ENCODE measurements at regions not wholly inside any gene's neighbourhood (a gene's known extent, or its start where the extent isn't known, plus 50 kb on each side); places are given as distances from the start of the nearest gene placed in this dataset.

DNA sequence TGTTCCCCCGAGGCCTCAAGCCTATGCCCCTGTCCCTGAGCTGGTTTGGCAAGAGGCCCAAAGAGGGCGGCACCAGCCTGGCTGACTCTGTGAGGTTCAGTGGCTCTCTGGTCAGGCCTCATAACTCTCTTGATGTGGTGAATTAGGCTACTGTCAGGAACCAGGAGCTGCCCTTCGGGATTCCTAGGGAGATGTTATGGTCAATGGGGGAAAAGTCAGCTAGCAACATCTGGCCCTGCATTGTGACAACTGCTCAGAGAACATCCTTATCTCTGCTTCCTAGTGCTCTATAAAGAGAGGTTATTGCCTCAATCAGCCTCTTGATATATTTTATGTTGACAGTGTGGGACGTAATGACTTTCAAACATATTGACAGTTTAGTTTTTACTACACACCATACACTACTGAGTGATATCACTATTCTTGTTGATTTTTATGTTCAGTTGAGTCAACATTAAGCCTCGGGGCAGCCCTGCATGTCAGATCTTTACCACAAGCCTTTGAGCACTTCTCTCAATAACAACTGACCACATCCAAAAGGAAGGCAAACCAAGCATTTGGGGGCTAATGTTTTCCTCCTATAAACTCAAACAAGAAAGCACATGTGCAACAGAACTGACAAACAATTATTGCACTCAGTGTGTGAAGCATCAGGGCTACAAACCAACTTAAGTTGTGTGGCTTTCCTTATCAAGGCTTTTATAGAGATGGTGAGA, 448.3 kb upstream of the SLC14A2 start:
- DNase-seq (ENCODE audit: insufficient read length, low spot score) (no peak), FAIRE-seq (no peak)
- TF ChIP-seq POLR2A (IDR thresholded peaks at IDR 0.05; ENCODE audit: low read depth, low read length) (no peak), POLR2AphosphoS5 (IDR thresholded peaks at IDR 0.05; ENCODE audit: low read depth, low read length) (no peak), SPI1 (IDR thresholded peaks at IDR 0.05; ENCODE audit: low read depth, low read length) (0 out of 2 replicates have a peak, but pooled peaks have one; percentile 26), PAX5 (IDR thresholded peaks at IDR 0.05; ENCODE audit: insufficient read depth, low read length, severe bottlenecking) (no peak), TAF1 (IDR thresholded peaks at IDR 0.05; ENCODE audit: low read depth, low read length) (no peak)

GRCh38 chr18:45167631-45168280, 447.5 kb upstream of the SLC14A2 start:
- TF ChIP-seq PAX5 (IDR thresholded peaks at IDR 0.05; ENCODE audit: insufficient read depth, low read length, severe bottlenecking) = no peak
- TF ChIP-seq POLR2A (IDR thresholded peaks at IDR 0.05; ENCODE audit: low read depth, low read length) = no peak
- TF ChIP-seq POU2F2 (IDR thresholded peaks at IDR 0.05; ENCODE audit: low read depth, low read length) = no peak
- TF ChIP-seq POLR2AphosphoS5 (IDR thresholded peaks at IDR 0.05; ENCODE audit: low read depth, low read length) = no peak
- DNase-seq (ENCODE audit: insufficient read length, low spot score) = no peak
- FAIRE-seq = peak; percentile 13

GRCh38 chr18:45168866-45169600, 446.2 kb upstream of the SLC14A2 start:
- no peak for TF ChIP-seq PAX5 (IDR thresholded peaks at IDR 0.05; ENCODE audit: insufficient read depth, low read length, severe bottlenecking)
- TF ChIP-seq SPI1 (IDR thresholded peaks at IDR 0.05; ENCODE audit: low read depth, low read length) = no peak
- no peak for TF ChIP-seq POU2F2 (IDR thresholded peaks at IDR 0.05; ENCODE audit: low read depth, low read length)
- TF ChIP-seq POLR2AphosphoS5 (IDR thresholded peaks at IDR 0.05; ENCODE audit: low read depth, low read length) = no peak
- TF ChIP-seq TAF1 (IDR thresholded peaks at IDR 0.05; ENCODE audit: low read depth, low read length) = no peak
- no peak for TF ChIP-seq POLR2A (IDR thresholded peaks at IDR 0.05; ENCODE audit: low read depth, low read length)
- FAIRE-seq = no peak
- no peak for DNase-seq (ENCODE audit: insufficient read length, low spot score)

DNA sequence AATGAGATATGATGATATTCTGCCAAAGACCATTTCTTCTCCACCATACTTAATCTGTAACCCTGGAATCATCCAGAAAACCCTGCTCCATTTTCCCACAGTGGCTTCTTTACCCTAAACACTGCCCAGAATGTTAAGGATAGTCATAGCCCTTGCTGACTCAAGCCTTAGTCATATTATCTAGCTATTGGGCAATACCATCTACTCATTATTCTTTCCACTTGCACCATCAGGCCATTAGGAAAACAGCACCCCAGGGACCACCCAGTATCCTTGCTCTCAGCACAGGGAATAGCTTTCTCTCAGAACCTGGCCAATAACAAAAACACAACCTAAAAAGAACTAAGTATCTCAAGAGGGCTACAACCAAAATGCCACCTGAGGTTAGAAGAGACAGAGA, 445.7 kb upstream of the SLC14A2 start:
- no peak for FAIRE-seq
- TF ChIP-seq POU2F2 (IDR thresholded peaks at IDR 0.05; ENCODE audit: low read depth, low read length) = no peak
- no peak for TF ChIP-seq POLR2AphosphoS5 (IDR thresholded peaks at IDR 0.05; ENCODE audit: low read depth, low read length)
- TF ChIP-seq SPI1 (IDR thresholded peaks at IDR 0.05; ENCODE audit: low read depth, low read length) = no peak
- no peak for TF ChIP-seq PAX5 (IDR thresholded peaks at IDR 0.05; ENCODE audit: insufficient read depth, low read length, severe bottlenecking)
- TF ChIP-seq POLR2A (IDR thresholded peaks at IDR 0.05; ENCODE audit: low read depth, low read length) = no peak
- TF ChIP-seq TAF1 (IDR thresholded peaks at IDR 0.05; ENCODE audit: low read depth, low read length) = no peak
- no peak for DNase-seq (ENCODE audit: insufficient read length, low spot score)

GRCh38 chr18:45171679-45172191, 443.5 kb upstream of the SLC14A2 start:
- TF ChIP-seq SPI1 (IDR thresholded peaks at IDR 0.05; ENCODE audit: low read depth, low read length) (no peak), POU2F2 (IDR thresholded peaks at IDR 0.05; ENCODE audit: low read depth, low read length) (no peak), POLR2A (IDR thresholded peaks at IDR 0.05; ENCODE audit: low read depth, low read length) (no peak)
- FAIRE-seq (no peak), DNase-seq (ENCODE audit: insufficient read length, low spot score) (no peak)

DNA sequence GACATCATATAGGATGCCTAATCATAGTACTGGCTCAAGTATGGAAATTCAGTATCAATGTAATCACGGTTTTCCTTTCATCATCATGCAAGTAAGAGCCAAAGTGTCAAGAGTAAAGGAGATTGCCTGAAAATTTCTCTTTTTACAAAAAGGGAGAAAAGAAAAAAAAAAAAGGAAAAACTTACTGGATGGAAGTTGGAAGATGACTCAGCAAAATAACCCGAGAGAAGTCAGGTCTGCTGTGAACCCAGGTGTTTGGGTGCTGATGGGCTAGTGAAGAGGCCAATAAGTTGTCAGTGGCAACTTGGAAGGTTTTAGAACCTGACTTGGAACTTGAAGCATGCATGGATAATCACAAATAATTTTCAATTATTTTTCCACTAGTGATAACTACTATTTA, 441.9 kb upstream of the SLC14A2 start:
- DNase-seq (ENCODE audit: insufficient read length, low spot score) (no peak), FAIRE-seq (no peak)
- TF ChIP-seq POLR2AphosphoS5 (IDR thresholded peaks at IDR 0.05; ENCODE audit: low read depth, low read length) (no peak), POU2F2 (IDR thresholded peaks at IDR 0.05; ENCODE audit: low read depth, low read length) (no peak), TAF1 (IDR thresholded peaks at IDR 0.05; ENCODE audit: low read depth, low read length) (no peak), PAX5 (IDR thresholded peaks at IDR 0.05; ENCODE audit: insufficient read depth, low read length, severe bottlenecking) (no peak), SPI1 (IDR thresholded peaks at IDR 0.05; ENCODE audit: low read depth, low read length) (no peak), POLR2A (IDR thresholded peaks at IDR 0.05; ENCODE audit: low read depth, low read length) (no peak)

GRCh38 chr18:45173799-45174519, 441.3 kb upstream of the SLC14A2 start:
- DNase-seq (ENCODE audit: insufficient read length, low spot score) = no peak
- no peak for FAIRE-seq
- TF ChIP-seq PAX5 (IDR thresholded peaks at IDR 0.05; ENCODE audit: insufficient read depth, low read length, severe bottlenecking) = no peak

GRCh38 chr18:45174629-45175136, 440.6 kb upstream of the SLC14A2 start:
- TF ChIP-seq TAF1 (IDR thresholded peaks at IDR 0.05; ENCODE audit: low read depth, low read length) (no peak), POLR2AphosphoS5 (IDR thresholded peaks at IDR 0.05; ENCODE audit: low read depth, low read length) (no peak), PAX5 (IDR thresholded peaks at IDR 0.05; ENCODE audit: insufficient read depth, low read length, severe bottlenecking) (no peak), SPI1 (IDR thresholded peaks at IDR 0.05; ENCODE audit: low read depth, low read length) (no peak), POU2F2 (IDR thresholded peaks at IDR 0.05; ENCODE audit: low read depth, low read length) (no peak), POLR2A (IDR thresholded peaks at IDR 0.05; ENCODE audit: low read depth, low read length) (no peak)
- DNase-seq (ENCODE audit: insufficient read length, low spot score) = no peak
- FAIRE-seq = no peak

DNA sequence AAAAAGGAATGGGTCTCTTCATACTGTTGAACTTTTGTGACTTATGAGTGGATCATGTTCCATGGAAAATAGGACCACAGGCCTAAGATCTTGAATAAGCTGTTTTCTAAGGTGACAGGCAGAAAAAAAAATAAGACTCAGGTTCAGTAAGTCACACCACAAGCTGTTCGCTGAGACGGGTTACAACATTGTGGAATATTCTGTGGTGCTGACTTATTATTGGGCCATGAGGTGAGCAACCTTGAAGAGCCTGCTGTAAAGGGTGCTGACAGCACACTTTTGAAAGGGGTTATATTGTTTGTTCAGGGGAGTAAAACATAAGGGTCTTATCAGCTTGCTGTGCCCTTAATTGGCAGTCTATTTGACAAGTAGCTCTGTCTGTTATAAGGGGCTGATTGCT, 439.8 kb upstream of the SLC14A2 start:
- TF ChIP-seq POLR2A (IDR thresholded peaks at IDR 0.05; ENCODE audit: low read depth, low read length) = no peak
- TF ChIP-seq SPI1 (IDR thresholded peaks at IDR 0.05; ENCODE audit: low read depth, low read length) = no peak
- no peak for TF ChIP-seq POU2F2 (IDR thresholded peaks at IDR 0.05; ENCODE audit: low read depth, low read length)
- TF ChIP-seq PAX5 (IDR thresholded peaks at IDR 0.05; ENCODE audit: insufficient read depth, low read length, severe bottlenecking) = no peak
- TF ChIP-seq POLR2AphosphoS5 (IDR thresholded peaks at IDR 0.05; ENCODE audit: low read depth, low read length) = no peak
- no peak for TF ChIP-seq TAF1 (IDR thresholded peaks at IDR 0.05; ENCODE audit: low read depth, low read length)
- no peak for DNase-seq (ENCODE audit: insufficient read length, low spot score)
- FAIRE-seq = no peak
